Inflammatory macrophage treated with lipopolysaccharide for 1 hour (primary cell): ENCODE measurements at regions not wholly inside any gene's neighbourhood (a gene's known extent, or its start where the extent isn't known, plus 50 kb on each side); places are given as distances from the start of the nearest gene placed in this dataset.

Source experiments
- DNase-seq, 2 donors: peaks; one replicate each; pipeline ENCODE4 v3.0.0-alpha.2; 2020 to 2022

GRCh38 chr1:24999426-24999825 is 69.3 kb upstream of the RUNX3 start:
- no peak for DNase-seq

DNA sequence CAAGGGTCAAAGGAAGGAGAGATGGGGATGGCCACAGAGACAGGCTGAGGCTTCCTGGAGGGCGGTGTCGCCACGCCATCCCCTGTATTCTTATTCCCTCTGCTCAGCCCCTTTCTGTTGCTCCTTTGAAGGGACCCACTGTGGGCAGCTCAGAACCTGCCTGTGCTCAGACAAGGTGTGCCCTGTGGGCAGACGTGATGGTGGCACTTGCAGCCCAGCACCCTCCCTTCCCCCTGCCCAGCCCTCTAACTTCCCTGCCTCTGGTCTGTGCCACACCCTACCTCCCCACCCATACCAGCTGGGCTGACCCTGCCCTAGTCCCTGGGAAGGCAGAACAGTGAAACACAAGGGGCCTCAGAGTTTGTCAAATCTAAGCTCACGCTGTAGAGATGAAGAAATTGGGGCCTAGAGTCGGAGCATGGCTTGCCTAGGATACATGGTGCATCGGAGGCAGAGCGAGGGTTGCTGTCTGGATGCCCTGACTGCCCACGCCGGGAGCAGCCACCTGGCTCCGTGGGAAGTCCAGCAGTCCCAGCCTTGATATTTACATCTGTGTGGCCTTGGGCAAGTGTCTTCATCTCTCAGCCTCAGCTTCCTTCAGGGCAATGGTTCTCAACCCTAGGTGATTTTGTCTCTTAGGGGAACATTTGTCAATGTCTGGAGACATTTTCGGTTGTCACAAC is 68.6 kb upstream of the RUNX3 start:
- no peak for DNase-seq

DNA sequence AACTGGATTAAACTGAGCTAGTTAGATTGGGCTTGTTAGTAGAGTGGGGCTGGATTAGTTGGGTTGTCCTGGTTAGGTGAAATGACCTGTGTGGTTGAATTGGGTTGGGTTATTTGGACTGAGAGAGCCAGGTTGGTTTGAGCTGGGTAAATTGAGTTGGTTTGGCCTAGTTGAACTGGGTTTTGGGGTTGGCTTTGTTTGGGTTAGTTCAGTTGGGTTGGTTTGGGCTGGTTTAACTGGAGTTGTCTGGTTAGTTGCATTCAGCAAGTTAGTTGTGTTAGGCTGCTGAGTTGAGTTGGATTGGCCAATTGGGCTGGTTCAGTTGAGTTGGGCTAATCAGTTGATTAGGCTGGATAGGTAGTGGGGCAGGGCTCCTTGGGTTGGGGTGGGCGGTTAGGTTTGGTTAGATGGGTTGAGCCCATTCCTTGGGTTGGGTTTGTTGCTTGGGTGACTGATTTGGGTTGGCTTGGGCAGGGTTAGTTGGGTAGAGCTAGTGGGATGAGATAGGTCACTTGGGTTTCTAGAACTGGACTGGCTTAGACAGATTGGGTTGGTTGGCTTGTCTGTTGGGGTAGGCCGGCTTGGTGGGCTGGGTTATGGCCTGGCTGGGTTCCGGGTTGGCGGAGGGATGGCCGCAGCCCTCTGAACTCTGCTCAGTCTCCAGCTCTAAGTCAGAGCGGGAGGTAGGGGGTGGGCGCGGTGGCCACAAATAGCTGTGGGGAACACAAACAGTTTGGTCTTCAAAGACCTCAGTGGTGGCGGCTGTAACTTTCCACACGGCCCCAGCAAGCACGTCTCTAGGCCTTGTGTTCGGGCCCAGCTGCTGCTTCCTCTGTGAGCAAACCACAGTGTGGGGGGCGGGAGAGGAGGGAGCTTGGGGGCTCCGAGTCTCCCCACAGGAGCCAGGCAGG is 67.2 kb upstream of the RUNX3 start:
- DNase-seq = no peak

DNA sequence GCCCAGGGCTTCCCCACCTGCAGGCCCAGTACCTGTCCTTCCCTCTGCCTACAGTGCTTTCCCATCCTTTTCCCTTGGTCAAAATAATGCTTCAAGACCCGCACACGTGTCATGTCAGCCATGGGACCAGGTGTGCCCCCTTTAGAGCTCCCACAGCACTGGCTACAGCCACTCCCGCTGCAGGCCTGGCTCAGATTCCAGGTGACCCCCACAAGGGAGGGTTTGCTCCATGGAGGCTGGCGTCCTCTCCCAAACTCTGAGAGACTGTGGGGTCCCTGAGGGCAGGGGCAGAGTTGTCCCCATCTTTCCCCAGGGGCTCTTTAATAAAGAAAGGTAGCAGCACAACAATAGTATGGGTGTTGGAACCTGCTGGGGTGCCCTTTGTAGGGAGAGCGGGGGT is 66.4 kb upstream of the RUNX3 start:
- DNase-seq = no peak

DNA sequence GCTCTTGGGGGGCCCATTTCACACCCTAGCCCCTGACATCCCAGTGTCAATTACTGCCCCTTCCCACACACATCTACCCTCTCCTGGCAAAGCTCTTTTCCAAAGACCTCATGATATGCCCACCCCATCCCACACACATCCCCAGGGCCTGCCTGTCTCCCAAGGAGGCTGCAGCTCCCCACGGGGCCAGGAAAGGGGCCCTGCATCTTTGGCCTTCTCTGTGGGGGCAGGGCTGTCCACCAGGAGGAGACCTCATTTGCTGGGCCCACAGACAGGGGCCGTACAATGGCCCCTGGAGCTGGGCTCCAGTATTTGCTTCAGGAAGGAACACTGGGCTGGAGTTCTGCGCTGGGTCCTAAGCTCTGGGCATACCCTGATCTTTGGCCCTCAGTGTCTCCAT is 65.6 kb upstream of the RUNX3 start:
- no peak for DNase-seq

DNA sequence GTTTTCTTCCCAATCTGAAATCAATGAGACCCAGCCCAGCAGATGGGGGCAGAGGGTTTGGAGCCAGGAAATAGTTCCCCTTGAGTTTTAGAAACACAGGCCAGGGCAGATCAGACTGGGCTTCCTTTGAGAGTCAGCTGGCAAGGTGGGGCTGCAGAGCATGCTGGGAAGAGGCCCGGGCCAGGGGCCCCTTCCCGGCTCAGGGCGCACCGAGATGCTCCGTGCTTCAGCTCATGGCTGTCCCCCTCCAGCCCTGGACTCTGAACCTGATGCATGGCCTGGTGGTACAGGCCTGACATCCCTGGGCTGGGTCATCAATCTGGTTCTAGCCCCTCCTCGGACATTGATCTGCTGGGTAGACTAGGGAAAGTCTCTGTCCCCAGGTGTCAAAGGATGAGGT is 65.1 kb upstream of the RUNX3 start:
- no peak for DNase-seq

DNA sequence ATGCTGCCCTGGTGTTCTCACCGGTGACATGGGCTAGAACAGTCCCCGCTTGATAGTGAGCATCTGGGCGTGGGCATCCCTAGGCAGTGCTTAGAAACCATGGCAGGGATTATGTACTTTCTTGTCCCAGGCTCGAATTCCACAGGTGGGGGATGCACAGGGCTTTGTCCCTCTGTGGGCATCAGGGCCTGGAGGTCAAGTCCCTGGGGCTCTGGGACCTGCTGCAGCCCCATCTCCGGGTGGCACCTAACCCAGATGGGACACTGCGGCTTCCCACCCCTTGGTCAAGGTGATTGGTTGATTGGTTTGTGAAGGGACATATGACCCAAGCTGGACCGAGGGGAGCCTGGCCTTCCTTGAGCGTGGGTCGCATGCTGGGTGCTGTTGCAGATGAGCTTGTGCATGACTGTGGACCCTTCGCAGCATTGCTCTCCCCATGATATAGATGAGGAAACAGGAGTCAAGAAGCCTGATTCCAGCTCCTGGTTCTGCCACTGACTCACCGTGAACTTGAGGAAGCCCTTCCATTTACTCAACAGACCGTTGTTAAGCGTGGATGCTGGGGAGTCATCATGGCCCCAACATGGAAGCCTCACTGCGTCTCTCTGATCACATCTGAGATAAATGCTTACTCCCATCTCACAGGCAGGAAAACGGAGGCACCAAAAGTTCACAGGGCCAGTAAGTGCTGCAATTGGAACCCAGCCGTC is 64.0 kb upstream of the RUNX3 start:
- no peak for DNase-seq

DNA sequence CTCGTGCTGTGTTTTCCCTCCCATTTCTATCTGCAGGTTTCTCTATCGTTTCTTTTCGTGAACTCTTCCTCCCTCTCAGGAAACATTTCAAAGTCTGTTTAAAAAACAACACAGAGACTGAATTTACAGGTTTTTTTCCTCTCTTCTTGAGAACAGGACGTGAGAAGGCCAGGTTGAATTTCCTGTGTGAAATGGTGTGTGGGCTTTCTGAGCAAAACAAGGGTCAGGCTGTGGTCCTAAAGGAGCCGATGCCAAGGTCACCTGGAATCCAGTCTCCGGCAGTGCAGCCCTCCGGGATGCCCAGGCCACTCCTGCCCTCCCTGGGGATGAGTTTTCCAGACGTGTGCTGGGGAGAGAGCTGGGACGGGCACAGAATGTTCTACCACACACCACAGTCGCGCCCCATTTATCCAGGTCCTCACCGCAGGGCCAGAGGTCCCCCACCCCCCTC is 62.7 kb upstream of the RUNX3 start:
- DNase-seq = no peak

DNA sequence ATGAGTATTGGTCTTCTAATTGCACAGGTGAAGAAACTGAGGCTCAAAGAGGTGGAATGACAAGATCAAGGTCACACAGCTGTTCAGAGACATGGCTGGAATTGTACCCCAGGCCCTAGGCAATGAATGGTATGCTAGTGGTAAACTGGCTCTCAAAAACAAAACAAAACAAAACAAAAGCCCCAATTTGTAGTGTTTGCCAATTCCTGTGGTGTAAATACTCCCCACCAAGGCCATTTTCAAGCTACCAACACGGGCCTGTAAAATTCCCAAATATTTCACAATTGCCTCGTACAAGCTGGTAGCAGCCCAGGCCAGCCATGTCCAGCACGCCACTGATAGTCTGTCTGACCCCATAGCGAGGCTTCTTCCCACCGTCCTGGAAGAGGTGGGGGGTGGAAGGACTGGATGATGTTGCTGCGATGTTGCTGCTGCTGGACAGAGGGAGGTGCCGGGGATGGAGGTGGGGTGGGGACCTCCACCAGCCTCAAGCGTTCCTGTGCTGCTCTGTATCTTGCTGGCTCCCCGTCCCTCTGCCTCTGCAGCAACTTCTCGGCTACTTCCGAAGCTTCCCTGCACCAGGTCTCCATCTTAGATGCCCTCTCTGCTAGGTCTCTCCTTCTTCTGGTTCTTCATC is 62.2 kb upstream of the RUNX3 start:
- no peak for DNase-seq

DNA sequence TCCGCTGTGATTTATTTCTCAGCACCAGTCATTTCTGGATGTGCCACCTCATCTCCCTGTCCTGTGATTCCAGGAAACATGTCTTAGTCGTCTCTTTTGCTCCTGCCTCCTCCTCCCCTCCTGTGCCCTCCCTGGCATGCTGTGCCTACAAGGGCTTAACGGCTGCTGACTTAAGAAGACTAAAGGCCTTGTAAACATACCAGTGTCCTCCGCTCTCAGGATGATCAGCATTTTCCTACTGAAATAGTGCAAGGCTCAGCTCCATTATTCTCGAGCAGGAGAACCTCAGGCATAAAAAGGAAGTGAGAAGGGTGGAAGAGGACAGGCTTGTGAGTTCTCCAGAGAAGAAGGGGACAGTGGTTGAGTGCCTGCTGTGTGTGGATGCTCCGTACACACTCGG is 61.6 kb upstream of the RUNX3 start:
- DNase-seq = no peak

DNA sequence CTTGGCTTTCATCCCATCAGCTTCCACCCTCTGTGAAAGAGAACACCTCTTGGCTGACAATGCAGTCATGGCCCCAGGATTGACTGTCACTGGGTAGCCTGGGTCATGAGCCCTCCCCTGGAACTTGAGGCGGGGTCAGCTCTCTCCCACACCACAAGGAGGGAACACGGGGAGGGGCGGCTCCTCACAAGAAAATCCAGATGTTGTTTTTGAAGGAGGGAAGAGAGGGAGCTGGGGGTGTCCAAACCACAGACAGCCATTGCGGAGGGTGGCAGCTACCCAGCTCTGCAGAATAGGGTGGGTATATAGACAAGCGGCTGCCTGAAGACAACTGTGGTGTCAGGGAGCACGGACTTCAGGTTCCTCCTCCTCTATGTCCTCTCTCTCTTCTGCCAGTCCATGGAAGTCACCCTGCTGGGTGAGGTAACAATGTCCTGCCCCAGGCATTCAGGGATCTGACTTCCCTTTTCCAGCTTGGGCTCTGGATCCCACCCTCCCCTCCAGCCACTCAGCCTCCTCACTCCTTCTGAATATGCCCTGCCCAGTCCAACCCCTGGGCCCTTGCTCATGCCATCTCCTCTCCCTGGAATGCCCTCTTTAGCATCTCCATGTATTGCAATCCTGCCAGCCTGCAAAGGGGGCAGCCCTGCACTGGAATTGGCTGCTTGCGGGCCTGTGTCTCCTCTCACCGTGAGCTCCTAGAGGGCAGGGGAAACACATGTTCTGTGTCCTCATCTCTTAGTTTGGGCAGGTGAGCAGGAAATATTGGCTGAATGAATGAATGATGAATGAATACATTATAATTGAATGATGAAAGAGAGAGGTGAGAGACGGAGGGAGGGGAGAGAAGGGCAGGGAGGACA is 60.9 kb upstream of the RUNX3 start:
- peak in 1 of 2 donors; percentile 29 for DNase-seq

DNA sequence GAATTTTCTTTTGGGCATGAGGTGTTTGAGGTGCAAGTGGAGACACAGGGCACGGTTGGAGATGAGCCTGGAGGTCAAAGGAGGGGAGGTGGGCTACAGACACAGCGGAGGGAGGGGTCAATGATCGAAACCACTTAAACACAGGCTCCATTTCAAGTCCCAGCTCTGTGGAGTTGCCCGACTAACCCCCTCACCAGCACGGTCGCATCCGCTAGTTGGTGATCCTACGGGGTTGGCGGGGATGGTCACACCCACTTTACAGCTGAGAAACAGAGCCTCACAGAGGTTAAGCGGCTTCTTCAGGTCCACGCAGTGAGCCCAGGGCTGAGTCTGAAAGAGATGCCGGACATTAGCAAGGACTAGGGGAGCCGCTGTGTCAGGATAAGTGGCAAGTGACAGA is 60.1 kb upstream of the RUNX3 start:
- DNase-seq = no peak

DNA sequence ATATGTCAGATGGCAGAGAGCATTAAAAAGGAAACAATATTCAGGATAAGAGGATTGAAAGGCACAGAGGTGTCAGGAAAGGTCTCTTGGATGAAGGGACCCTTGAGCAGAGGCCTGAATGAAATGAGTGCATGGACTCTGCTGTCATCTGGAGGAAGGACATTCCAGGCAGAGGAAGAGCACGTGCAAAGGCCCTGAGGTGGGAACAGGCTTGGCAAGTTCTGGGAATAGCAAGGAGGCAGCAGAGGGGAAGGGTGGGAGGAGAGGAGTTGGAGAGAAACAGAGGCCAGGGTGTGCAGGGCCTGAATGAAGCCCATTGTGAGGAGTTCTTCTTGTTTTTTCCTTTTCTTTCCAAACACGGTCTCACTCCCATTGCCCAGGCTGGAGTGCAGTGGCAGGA is 59.0 kb upstream of the RUNX3 start:
- DNase-seq = no peak

DNA sequence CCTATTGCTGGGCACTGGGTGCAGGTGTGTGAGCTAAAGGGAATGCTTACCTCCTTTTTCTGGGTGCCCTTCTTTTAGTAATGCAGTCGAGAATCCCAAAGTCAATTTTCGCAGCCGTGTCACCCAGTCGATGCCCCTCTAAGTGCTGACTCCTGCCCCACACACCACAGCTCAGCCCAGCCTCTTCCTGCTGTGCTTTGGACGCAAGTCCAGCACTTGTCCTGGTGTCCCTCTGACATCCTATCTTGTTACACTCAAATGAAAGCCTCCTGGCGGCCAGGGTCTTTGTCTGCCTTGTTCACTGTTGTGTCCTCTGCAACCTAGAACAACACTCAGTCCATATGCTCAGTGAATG is 58.5 kb upstream of the RUNX3 start:
- DNase-seq = no peak

GRCh38 chr1:24987875-24988557 is 57.9 kb upstream of the RUNX3 start:
- no peak for DNase-seq

DNA sequence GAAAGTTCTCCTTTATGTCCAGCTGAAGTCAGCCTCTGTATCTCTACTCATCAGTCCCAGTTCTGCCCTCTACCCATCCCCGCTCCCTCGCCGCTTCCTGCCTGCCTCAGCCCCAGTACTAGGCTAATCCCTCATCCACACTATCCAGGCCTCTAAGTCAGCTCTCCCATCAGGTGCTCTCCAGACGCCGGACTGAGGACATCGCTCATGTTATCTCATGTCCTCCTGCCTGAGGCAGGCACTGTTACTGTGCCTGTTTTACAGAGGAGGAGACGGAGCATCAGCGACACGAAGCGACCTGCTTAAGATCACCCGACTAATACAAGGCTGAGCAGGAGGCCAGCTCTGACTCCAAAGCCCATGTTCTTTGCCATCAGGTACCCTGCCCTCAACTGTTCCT is 57.3 kb upstream of the RUNX3 start:
- no peak for DNase-seq

DNA sequence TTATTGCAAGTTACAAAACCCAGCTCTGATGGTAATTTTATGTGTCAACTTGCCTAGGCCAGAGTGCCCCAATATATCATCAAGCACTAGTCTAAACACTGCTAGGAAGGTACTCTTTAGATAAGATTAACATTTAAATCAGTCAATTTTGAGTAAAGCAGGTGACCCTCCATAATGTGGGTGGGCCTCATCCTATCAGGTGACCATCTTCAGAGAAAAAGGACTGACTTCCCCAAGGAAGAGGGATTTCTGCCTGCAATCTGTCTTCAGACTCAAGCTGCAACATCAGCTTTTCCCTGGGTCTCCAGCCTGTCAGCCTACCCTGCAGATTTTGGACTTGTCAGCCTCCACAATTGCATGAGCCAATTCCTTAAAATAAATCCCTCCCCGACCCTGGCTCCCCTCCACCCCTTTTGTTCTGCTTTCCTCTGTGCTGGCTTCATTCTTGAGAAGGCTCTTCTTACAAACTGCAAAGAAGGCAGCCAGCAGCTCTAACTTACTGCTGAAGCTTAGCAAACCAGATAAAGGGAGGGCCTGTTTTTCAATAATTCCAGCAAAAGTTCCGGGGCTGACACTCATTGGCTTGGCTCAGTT is 56.4 kb upstream of the RUNX3 start:
- peak; percentile 27 to 40 for DNase-seq

DNA sequence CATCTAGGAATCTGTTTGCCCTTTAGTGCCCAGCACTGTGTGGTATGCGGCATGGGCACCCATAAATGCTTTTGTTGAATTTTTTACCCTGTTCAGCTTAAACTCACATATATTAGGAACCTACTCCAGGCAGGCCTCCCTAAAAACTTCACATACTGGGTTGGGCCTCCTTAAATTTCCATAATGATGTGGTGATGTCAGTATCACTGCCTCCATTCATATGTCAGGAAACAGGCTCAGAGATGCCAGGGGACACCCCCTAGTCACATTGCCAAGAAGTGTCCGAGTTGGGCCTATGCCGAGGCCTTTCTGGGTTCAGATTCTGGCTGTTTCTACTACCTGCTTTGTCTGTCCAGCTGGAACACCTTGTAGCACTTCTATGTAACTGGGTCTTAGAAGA is 55.7 kb upstream of the RUNX3 start:
- DNase-seq = no peak

DNA sequence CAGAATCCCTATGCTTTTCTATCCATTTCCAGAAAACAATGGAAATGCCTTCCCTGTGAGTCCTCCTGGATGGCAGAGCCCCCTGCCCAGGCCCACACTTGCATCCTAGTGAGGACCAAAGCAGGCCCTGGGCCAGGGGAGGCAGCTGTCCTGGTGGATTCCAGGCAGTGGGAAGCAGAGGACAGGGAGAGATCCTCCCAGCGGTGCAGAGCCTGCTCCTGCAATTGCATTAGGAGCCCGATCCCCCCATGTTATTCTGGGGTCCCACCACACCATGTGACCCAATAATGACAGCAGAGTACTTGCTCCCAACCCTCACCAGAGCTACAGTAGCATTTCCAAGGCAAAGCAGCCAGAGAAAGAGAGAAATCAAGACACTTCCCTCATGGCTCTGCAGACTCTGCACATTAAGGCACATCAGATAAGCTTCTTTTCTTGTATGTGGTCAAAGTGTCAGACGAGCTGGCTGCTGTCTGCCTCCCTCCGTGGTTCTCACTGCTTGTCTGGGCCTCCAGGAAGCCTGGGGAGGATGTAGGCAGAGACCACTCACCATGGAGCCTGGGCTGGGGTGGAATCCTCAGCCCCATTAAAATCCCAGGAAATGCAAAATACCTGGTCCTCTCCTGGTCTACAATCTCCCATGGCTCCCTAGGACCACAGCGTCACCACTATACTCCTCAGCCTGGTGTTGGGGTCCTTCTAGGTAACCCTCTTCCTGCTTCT is 54.9 kb upstream of the RUNX3 start:
- no peak for DNase-seq

- DNase-seq = no peak
Measured at GRCh38 chr1:24984300-24984699, 54.2 kb upstream of the RUNX3 start.
